Globus pallidus (tissue), 1 donor: ENCODE measurements at regions not wholly inside any gene's neighbourhood (a gene's known extent, or its start where the extent isn't known, plus 50 kb on each side); places are given as distances from the start of the nearest gene placed in this dataset.
"Not testable (repeated sequence)": the region's sequence is repeated elsewhere in the genome, so short reads cannot be mapped to it uniquely, and the experiment has no call there.

Experiments used
- DNase-seq: peaks from one replicate; pipeline ENCODE4 v3.0.0-alpha.2; 2015; ENCODE audit warnings: low spot score

GRCh38 chr21:33993286-33994231 lies 78.0 kb upstream of the ATP5PO start:
- DNase-seq, result peak; percentile 40

DNA sequence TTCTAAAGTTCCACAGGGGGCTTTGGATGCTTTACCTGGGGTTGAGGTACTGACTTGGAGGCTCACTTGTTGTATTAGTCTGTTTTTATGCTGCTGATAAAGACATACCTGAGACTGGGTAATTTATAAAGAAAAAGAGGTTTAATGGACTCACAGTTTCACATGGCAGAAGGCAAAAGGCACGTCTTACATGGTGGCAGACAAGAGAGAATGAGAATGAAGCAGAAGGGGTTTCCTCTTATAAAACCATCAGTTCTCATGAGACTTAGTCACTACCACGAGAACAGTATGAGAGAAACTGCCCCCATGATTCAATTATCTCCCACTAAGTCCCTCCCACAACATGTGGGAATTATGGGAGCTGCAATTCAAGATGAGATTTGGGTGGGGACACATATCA lies 76.8 kb upstream of the ATP5PO start:
- not testable (repeated sequence) for DNase-seq

DNA sequence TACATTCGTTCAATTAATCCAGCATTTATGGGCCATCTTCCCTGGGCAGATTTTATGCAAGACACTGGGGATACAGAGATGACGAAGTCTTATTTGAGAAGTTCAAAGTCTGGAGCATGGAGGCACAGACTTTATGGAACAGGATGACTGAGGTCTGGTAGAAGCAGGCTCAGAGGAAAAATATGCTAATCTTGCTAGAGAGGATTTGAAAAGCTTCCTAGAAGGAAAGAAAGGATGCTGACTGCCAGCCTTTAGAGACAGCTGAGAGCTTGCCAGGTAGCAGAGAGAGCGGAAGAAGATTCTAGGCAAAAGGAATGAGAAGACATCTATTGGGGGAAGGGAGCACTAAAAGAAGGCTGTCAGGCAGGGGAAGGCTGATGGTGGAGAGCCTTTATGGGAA lies 75.5 kb upstream of the ATP5PO start:
- DNase-seq, result no peak

DNA sequence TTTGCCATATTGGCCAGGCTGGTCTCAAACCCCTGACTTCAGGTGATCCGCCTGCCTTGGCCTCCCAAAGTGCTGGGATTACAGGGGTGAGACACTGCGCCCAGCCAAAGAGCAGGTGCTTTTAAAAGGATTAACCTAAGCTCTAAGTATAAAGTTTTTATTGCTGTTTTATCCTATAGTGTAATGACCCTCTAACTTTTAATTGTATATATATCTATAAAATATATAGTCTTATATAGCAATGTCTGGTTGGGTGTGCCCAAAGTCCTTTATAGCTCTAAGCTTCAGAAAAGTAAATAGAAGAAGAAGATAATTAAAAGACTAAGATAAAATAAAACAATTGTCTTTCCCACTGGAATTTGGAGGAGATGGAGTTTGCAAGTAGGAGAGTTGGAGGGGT lies 73.8 kb upstream of the ATP5PO start:
- no peak for DNase-seq

DNA sequence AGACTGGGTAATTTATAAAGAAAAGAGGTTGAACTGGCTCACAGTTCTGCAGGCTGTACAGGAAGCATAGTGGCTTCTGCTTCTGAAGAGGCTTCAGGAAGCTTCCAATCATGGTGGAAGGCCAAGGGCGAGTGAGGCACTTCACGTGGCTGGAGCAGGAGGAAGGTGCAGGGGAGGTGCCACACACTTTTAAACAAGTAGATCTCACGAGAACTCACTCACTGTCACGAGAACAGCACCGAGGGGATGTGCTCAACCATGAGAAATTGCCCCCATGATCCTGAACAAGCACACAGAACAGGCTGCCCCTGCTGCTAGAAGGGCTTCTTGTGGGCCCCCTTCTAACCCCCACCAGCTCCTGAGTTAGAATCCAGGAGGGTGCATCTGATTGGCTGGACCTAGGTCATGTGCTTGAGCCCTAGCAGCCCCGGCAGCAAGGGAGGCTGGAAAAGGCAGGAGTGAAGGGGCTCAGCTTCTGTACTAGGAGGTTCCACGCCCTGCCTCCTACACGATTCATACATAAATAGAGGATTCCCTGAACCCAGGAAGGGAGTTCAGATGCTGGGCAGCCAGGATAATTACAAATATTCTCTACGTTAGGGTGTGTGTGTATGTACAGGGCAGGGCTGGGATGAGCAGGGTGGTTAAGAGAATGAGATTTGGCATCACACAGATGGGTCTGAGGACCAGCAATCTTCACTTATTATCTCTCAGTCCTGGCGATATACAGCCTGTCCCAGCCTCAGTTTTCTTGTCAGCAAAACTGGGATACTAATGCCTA lies 72.8 kb upstream of the ATP5PO start:
- no peak for DNase-seq

GRCh38 chr21:33987461-33987860 lies 71.9 kb upstream of the ATP5PO start:
- no peak for DNase-seq

DNA sequence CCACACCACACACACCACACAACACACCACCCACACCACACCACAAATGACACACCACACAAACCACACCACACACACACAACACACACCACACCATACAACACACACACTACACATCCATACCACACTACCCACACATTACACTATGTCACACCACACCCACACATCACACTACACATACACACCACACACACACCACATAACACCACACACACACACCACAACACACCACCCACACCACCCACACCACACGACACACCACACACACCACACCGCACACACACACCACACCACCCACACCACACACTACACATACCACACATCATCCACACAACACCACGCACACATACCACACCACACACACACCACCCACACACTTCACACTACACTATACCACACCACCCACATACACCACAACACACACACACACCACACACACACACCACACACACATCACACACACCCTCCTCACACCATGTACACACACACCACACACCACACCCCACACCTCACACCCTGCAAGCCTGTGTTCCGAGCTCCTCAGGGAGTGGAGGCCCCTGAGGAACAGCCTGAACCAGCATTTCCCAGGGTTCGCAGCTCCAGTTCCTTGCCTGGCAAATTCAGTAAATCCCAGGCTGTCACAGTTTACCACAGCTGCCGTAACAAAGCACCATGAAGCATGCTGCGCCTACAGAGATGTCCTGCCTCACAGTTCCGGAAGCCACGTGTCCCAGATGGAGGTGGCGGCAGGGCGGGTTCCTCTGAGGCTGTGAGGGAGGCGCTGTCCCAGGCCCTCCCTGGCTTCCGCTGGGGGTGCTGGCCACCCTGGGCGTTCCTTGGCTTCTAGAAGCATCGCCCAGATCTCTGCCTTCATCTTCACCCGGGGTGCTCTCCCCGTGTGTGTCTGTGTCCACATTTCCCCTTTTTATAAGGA lies 69.8 kb upstream of the ATP5PO start:
- DNase-seq, result no peak

- DNase-seq, result no peak
These were observed 68.4 kb upstream of the ATP5PO start for GRCh38 chr21:33984021-33984481.

DNA sequence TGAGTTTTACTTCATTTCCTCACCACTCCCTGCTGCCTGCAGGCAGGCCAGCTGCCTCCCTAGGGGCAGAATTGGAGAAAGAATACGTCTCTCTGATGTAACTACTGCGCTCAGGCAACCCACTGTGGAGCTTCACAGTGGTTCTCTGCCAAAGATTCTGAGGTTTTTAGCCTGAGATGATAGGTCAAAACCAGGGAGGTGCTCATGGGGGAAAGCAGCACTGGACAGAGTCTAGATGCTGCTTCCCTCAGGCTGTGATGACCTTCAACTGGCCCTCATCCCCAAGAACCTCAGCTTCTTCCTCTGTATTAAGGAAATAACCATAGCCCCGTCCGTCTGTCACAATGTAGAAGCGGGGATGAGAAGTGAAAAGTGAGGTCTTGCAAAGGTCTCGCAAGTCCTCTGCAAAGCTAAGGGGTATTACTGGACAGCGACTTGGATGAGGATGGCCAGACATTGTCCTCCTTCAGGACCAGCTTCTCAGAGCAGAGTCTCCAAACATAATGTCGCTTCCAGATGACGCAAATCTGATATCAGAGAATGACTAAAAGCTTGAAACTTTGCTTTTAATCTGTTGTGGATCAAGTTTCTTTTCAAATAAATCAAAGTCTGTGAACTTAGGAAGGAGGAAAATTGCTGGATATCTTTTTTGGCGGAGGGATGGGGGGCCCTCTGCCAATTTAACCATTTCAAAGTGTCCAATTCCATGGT lies 65.9 kb upstream of the ATP5PO start:
- no peak for DNase-seq

DNA sequence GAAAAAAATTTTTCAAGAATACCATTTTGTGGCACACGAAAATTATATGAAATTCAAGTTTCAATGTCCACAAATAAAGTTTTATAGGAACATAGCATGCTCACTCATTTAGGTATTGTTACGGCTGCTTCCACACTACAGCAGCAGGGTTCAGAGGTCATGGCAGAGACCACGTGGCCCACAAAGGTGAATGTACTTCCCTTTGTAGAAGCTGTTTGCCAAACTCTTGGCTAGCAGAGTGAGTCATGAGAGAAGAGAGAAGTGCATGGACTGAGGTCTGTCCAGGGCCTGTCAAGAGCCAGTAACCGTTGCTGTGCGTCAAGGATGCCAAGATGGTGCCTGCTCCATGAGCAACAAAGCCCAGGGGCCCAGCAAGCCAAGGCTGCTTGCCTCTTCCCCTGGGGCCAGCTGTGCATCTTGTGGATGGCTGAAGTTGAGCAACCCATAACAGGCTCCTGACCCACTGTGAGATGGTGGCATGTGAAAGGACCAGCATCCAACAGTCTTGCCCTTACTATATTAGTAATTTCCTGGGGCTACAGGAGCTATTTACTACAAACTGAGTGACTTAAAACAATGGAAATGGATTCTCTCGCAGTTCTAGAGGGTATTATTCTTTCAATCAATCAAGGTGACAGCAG lies 64.8 kb upstream of the ATP5PO start:
- no peak for DNase-seq

GRCh38 chr21:33978585-33978984 lies 63.0 kb upstream of the ATP5PO start:
- no peak for DNase-seq

- DNase-seq, result no peak
These were observed 62.2 kb upstream of the ATP5PO start for GRCh38 chr21:33977721-33978369.

- DNase-seq, result no peak
These were observed 61.6 kb upstream of the ATP5PO start for GRCh38 chr21:33977017-33977720.

DNA sequence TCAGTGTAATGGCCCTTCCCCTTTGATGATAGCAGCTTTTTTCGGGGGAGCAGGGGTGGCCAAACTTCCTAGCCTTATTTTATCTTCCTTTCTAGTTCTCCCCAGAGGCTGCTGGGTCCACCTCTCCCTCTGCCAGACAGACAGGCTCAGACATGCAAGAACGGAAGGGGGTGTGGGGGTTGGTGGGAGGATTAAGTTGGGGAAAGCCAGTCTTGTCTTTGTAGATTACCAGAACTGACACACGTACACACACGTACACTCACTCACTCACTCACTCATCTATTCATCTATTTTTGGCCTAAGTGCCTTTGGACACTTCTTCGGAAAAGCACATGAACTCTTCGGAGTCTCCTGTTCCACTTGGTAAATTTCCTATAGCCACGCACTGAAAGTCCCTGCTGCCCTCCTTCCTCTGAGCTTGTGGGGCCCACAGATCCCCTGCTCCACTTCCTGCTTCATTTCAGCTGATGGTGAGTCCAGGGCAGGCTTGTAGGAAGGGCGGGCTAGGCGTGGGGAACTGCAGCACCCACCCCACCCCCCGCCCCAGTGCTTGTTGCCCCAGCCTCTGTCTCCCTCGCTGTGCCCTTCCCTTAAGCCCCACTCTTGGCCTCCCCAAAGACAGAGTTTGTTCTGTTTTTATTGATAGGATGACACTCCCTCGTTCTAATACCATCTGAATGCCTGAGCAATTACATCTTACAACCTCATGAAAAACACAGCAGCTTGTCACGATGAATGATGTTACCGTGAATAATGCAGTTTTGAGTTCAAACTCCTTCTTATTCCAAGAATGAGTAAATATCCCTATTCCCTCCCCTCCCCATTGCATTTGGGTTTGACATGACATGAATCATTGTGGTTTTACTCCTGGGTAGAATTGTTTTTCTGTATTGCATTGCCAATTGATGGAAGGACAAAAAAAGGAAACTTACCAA lies 60.7 kb upstream of the ATP5PO start:
- DNase-seq, result peak; percentile 28

DNA sequence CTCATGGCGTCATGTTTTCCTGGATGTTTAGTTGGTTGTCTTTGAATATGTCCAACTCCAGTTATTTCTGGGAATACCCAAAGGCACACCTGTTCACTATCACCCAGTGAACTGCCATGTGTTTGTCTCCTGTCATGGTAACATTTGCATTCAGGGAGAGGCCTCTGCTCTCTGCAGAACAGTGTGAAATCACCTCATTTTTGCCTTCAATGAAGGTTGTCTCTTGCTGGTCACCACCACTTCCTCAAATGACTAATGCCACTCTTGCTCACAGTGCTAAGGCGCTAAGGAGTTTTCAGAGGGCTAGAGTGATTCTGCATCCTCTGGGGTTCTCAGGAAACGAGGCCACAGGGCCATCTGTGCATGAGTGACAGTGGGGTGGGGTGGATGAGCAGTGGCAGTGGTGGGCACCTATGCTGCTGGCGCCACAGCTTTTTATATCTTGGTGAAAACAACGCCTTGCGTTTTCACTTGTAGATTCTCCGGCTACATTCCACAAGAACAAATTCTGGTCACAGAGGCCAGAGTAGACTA lies 60.0 kb upstream of the ATP5PO start:
- peak; percentile 3 for DNase-seq

GRCh38 chr21:33974513-33975468 lies 59.2 kb upstream of the ATP5PO start:
- no peak for DNase-seq

GRCh38 chr21:33973268-33973667 lies 57.7 kb upstream of the ATP5PO start:
- DNase-seq, result no peak
